Mesodermal cell (in vitro differentiated cells): ENCODE measurements at regions not wholly inside any gene's neighbourhood (a gene's known extent, or its start where the extent isn't known, plus 50 kb on each side); places are given as distances from the start of the nearest gene placed in this dataset.
"Not testable (repeated sequence)": the region's sequence is repeated elsewhere in the genome, so short reads cannot be mapped to it uniquely, and the experiment has no call there.

ENCODE experiments used
- H3K27ac ChIP-seq: 2 replicates; pipeline ENCODE4 v1.7.0; 2013; ENCODE audit warnings: mild to moderate bottlenecking, low read depth, low read length, moderate library complexity; ENCODE audit not compliant: severe bottlenecking
- H3K36me3 ChIP-seq: 2 replicates; pipeline ENCODE4 v1.7.1; 2013; ENCODE audit warnings: mild to moderate bottlenecking, low read length, moderate library complexity; ENCODE audit not compliant: control insufficient read depth, insufficient read depth
- H3K4me1 ChIP-seq: one replicate; pipeline ENCODE4 v1.7.1; 2013; ENCODE audit warnings: mild to moderate bottlenecking, low read length; ENCODE audit not compliant: insufficient read depth, control insufficient read depth, poor library complexity, severe bottlenecking
- H3K4me3 ChIP-seq: 2 replicates; pipeline ENCODE4 v1.7.0; 2013; ENCODE audit warnings: low read length, control low read depth, mild to moderate bottlenecking; ENCODE audit not compliant: insufficient read depth, poor library complexity, severe bottlenecking; ENCODE audit errors: extremely low read depth
- H3K9me3 ChIP-seq: 2 replicates; pipeline ENCODE4 v1.7.1; 2013; ENCODE audit warnings: mild to moderate bottlenecking, low read length, moderate library complexity; ENCODE audit not compliant: control insufficient read depth
- WGBS, 2 experiments: methylation state at CpG; one replicate each; pipeline ENCODE4 v1.1.5; 2013; ENCODE audit warnings: missing lambda C conversion rate in 2 of 2; ENCODE audit not compliant: insufficient coverage in 2 of 2; 5-methylcytosine and 5-hydroxymethylcytosine counted together

DNA sequence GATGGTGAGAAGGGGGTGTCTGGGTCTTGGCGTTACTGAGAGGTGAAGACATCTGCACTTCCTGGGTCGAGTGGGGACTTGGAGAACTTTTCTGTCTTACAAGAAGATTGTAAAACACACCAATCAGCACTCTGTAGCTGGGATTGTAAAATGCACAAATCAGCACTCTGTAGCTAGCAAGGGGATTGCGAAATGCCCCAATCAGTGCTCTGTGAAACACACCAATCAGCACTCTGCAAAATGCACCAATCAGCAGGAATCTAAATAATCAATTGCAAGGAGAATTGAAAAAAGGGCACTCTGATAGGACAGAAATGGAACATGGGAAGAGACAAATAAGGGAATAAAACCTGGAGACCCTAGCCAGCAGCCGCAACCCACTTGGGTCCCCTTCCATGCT lies 376.1 kb upstream of the SFSWAP start:
- WGBS, 2 experiments: 44 to 60% methylated on average over 2 of the region's 4 CpGs
- Histone ChIP-seq H3K36me3 (no peaks in the 10 kb centered on the region), H3K9me3 (no peaks in the 10 kb centered on the region), H3K4me3 (no peak overlapping the region), H3K4me1 (no peaks in the 10 kb centered on the region), H3K27ac (no peak overlapping the region)

GRCh38 chr12:131335456-131335855 lies 375.4 kb upstream of the SFSWAP start:
- no peak overlapping the region for H3K27ac ChIP-seq
- H3K4me3 ChIP-seq: no peak overlapping the region
- H3K9me3 ChIP-seq: no peaks in the 10 kb centered on the region
- H3K36me3 ChIP-seq: no peaks in the 10 kb centered on the region
- 58 to 88% methylated on average over 3 of the region's 4 CpGs for WGBS, 2 experiments
- H3K4me1 ChIP-seq: no peaks in the 10 kb centered on the region

GRCh38 chr12:131337861-131338260 lies 373.0 kb upstream of the SFSWAP start:
- not testable (repeated sequence) for H3K4me1 ChIP-seq, H3K4me3 ChIP-seq, H3K9me3 ChIP-seq, H3K27ac ChIP-seq, H3K36me3 ChIP-seq
- 82 to 86% methylated on average over 1 to 2 of the region's 3 CpGs for WGBS, 2 experiments

DNA sequence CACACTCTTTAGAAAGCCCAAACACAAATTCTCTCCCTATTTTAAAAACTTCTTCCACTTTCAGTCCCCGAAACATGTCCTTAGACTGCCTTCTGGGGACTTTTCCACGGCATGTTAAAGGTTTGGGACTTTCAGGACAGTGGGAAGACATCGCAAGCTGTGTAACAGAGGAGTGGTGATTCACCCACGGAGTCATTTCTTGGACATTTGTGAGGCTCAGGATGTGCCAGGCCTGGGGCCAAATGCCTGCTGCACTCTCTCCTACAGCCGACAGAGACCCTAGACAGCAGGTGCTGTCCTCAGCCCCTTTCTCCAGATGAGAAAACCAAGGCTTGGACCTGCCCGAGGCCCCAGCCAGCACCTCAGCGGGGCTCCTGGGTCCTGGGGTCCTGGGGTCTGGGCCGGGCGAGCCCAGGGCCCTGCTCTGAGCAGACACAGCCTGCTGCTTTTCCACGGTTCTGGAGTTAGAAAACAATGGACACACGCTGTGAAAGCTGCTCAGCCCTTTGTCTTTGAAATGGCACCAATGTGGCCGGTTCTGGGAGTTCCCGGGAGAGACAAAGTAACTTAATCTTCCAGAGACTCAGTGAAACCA lies 370.2 kb upstream of the SFSWAP start:
- Histone ChIP-seq H3K9me3 (no peaks in the 10 kb centered on the region), H3K27ac (no peak overlapping the region), H3K4me1 (no peaks in the 10 kb centered on the region), H3K4me3 (no peak overlapping the region), H3K36me3 (no peaks in the 10 kb centered on the region)
- WGBS, 2 experiments: 53 to 54% methylated on average over 12 to 13 of the region's 13 CpGs

GRCh38 chr12:131341608-131342007 lies 369.3 kb upstream of the SFSWAP start:
- not testable (repeated sequence) for H3K27ac ChIP-seq, H3K9me3 ChIP-seq, H3K36me3 ChIP-seq, H3K4me3 ChIP-seq, H3K4me1 ChIP-seq
- WGBS, 2 experiments: 50 to 100% methylated on average over 1 to 2 of the region's 6 CpGs

- not testable (repeated sequence) for H3K4me1 ChIP-seq, H3K9me3 ChIP-seq, H3K27ac ChIP-seq, H3K4me3 ChIP-seq, H3K36me3 ChIP-seq
- WGBS, 2 experiments: 77 to 85% methylated on average over 2 of the region's 3 CpGs
Observed at GRCh38 chr12:131343436-131343835, 367.5 kb upstream of the SFSWAP start.

- H3K9me3 ChIP-seq, H3K4me1 ChIP-seq, H3K36me3 ChIP-seq, H3K4me3 ChIP-seq, H3K27ac ChIP-seq: not testable (repeated sequence)
- 69 to 82% methylated on average over 7 to 9 of the region's 22 CpGs for WGBS, 2 experiments
Observed at GRCh38 chr12:131344715-131345520, 366.0 kb upstream of the SFSWAP start.

- 78 to 95% methylated on average over 8 to 12 of the region's 19 CpGs for WGBS, 2 experiments
- Histone ChIP-seq H3K36me3 (no peaks in the 10 kb centered on the region), H3K4me1 (no peaks in the 10 kb centered on the region), H3K9me3 (no peaks in the 10 kb centered on the region), H3K27ac (no peak overlapping the region), H3K4me3 (no peak overlapping the region)
Observed at GRCh38 chr12:131345521-131346436, 365.1 kb upstream of the SFSWAP start.

DNA sequence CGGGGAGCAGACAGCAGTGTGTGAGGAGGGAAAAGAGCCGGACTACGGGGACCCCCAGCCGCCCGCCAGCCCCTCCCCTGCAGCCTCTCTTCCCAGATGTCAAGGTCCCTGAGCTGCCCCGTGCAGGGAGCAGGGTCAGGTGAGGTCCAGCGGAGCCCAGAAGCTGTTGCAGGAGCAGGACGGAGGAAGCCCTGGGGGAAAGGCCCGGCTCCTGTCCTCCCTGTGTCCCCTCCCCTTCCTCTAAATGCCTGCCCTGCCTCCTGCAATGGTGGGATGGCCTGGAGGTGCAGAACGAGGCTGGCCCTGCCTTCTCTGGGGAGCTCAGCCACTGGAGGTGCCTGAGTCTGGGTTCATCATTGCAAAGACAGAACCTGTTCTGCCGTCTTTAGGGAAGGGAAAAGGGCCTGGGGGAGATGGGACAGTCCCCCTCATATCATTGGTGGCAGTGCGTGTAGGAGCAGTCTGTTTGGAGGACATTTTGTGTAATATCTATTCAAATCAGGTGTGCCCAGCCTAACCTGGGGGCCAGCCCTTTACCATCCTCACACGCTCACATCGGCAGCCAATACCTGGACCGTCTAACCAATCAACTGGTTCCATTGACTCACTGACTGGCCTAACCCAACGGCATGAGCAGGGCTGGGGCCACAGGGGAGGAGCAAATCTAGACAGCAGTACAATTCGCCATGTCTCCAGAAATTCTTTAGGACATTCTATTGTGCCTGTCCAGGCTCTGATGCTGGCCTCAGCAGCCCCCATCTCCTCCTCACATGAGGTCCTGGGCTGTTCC lies 364.1 kb upstream of the SFSWAP start:
- Histone ChIP-seq H3K36me3 (no peaks in the 10 kb centered on the region), H3K4me3 (no peak overlapping the region), H3K4me1 (no peaks in the 10 kb centered on the region), H3K9me3 (no peaks in the 10 kb centered on the region), H3K27ac (no peak overlapping the region)
- WGBS, 2 experiments: 63 to 65% methylated on average over 11 to 12 of the region's 17 CpGs

- 78% methylated on average over 11 of the region's 11 CpGs for WGBS, 2 experiments
- Histone ChIP-seq H3K4me1 (no peaks in the 10 kb centered on the region), H3K4me3 (no peak overlapping the region), H3K27ac (no peak overlapping the region), H3K36me3 (no peaks in the 10 kb centered on the region), H3K9me3 (no peaks in the 10 kb centered on the region)
Observed at GRCh38 chr12:131347345-131347714, 363.6 kb upstream of the SFSWAP start.
